ENCODE measurements at regions not wholly inside any gene's neighbourhood (a gene's known extent, or its start where the extent isn't known, plus 50 kb on each side); places are given as distances from the start of the nearest gene placed in this dataset.

- no peak for TF ChIP-seq CTCF (IDR thresholded peaks at IDR 0.05; ENCODE audit: low read length)
- TF ChIP-seq EZH2 (IDR thresholded peaks at IDR 0.05; ENCODE audit: borderline replicate concordance, low read length) = no peak
Observed at GRCh38 chr3:68211637-68212036, 557.2 kb upstream of the SUCLG2 start.

All from OCI-LY1 (cell line).